ENCODE measurements at regions not wholly inside any gene's neighbourhood (a gene's known extent, or its start where the extent isn't known, plus 50 kb on each side); places are given as distances from the start of the nearest gene placed in this dataset.

- no peak for TF ChIP-seq CTCF (IDR thresholded peaks at IDR 0.05)
- no peak for TF ChIP-seq POLR2AphosphoS5 (IDR thresholded peaks at IDR 0.05; ENCODE audit: insufficient read depth in 1 of 2, low read depth in 1 of 2)
These were observed 113.9 kb upstream of the PRSS58 start for GRCh38 chr7:142371586-142372377.

All from vagina (tissue), 2 donors.